GM12874 (cell line): ENCODE measurements at regions not wholly inside any gene's neighbourhood (a gene's known extent, or its start where the extent isn't known, plus 50 kb on each side); places are given as distances from the start of the nearest gene placed in this dataset.

Experiments
- CTCF ChIP-seq: IDR thresholded peaks from 2 replicates; pipeline ENCODE4 v1.5.1; 2011; ENCODE audit warnings: low read depth, mild to moderate bottlenecking, control low read depth, low read length, moderate library complexity; ENCODE audit not compliant: insufficient read depth

- no peak for TF ChIP-seq CTCF
Measured at GRCh38 chrX:140447150-140447549, 57.7 kb downstream of the SOX3 start.

GRCh38 chrX:140440876-140441275 is 64.0 kb downstream of the SOX3 start:
- TF ChIP-seq CTCF, result no peak

- TF ChIP-seq CTCF, result no peak
Measured at GRCh38 chrX:140439476-140439875, 65.4 kb downstream of the SOX3 start.

GRCh38 chrX:140434347-140434746 is 70.5 kb downstream of the SOX3 start:
- no peak for TF ChIP-seq CTCF

- no peak for TF ChIP-seq CTCF
Measured at GRCh38 chrX:140433582-140433981, 71.3 kb downstream of the SOX3 start.

- TF ChIP-seq CTCF, result no peak
Measured at GRCh38 chrX:140432346-140433175, 72.3 kb downstream of the SOX3 start.

- TF ChIP-seq CTCF, result no peak
Measured at GRCh38 chrX:140431521-140431920, 73.3 kb downstream of the SOX3 start.
